ENCODE measurements at regions not wholly inside any gene's neighbourhood (a gene's known extent, or its start where the extent isn't known, plus 50 kb on each side); places are given as distances from the start of the nearest gene placed in this dataset.
"Not testable (repeated sequence)": the region's sequence is repeated elsewhere in the genome, so short reads cannot be mapped to it uniquely, and the experiment has no call there.

GRCh38 chr12:16541-16940, 50.0 kb upstream of the IQSEC3 start:
- H3K23ac ChIP-seq (ENCODE audit: low read depth, low read length); H2BK120ac ChIP-seq (ENCODE audit: low read depth, low read length); intact Hi-C loops (cut with micrococcal nuclease); H4K20me1 ChIP-seq (ENCODE audit: insufficient read depth, low read length); dilution Hi-C loops (cut with HindIII; ENCODE audit: low sequenced_read_pairs, unreplicated experiment); H2BK20ac ChIP-seq (ENCODE audit: low read depth, low read length); H3K18ac ChIP-seq (ENCODE audit: low read depth, low read length); H3K14ac ChIP-seq (replicated peaks; ENCODE audit: low read depth, low read length); H2BK5ac ChIP-seq (ENCODE audit: low read depth, low read length, poor library complexity, severe bottlenecking); H3K79me1 ChIP-seq (ENCODE audit: low read depth in 1 of 2, low read length in 2 of 2); H3K9ac ChIP-seq (ENCODE audit: low read depth, low read length); H3K4me1 ChIP-seq (ENCODE audit: control insufficient read depth, insufficient read depth, low read length); H3K27ac ChIP-seq (ENCODE audit: insufficient read depth, low read length); BruUV-seq (replicated peaks); in situ Hi-C loops (cut with MboI; ENCODE audit: low sequenced_read_pairs); DNase-seq; H3K56ac ChIP-seq (ENCODE audit: extremely low read depth, insufficient read depth, low read length); POLR2A ChIA-PET (ENCODE audit: unreplicated experiment); H3K4me2 ChIP-seq (ENCODE audit: low read depth, low read length); H4K91ac ChIP-seq (ENCODE audit: insufficient read depth, low read depth, low read length); H3K4me3 ChIP-seq (ENCODE audit: insufficient read depth, low read depth, low read length); H2AK5ac ChIP-seq (ENCODE audit: low read depth, low read length); H3K27me3 ChIP-seq (ENCODE audit: control insufficient read depth, insufficient read depth, low read length); H2AK9ac ChIP-seq (replicated peaks; ENCODE audit: low read depth, low read length, poor library complexity); H3K9me3 ChIP-seq (ENCODE audit: control insufficient read depth, insufficient read depth, low read length); H2BK15ac ChIP-seq (ENCODE audit: low read depth, low read length); H3K9me1 ChIP-seq (ENCODE audit: insufficient read depth, low read length); H4K5ac ChIP-seq (ENCODE audit: low read depth, low read length); H3K4ac ChIP-seq (ENCODE audit: low read depth, low read length); H4K8ac ChIP-seq (ENCODE audit: low read depth in 2 of 2, low read length in 2 of 2); CTCF ChIA-PET; ATAC-seq (ENCODE audit: low read depth); H2AFZ ChIP-seq (replicated peaks; ENCODE audit: low read length, poor library complexity): not testable (repeated sequence)
- peaks cover 13% of the 10 kb centered on the region for H3K36me3 ChIP-seq (ENCODE audit: control insufficient read depth, insufficient read depth, low read length)
- WGBS, 2 experiments (ENCODE audit: extremely low coverage in 2 of 2, insufficient read length in 1 of 2), result no CpG with 5 or more reads among the region's 9 CpGs

Data from IMR-90 (cell line).